ENCODE measurements at regions not wholly inside any gene's neighbourhood (a gene's known extent, or its start where the extent isn't known, plus 50 kb on each side); places are given as distances from the start of the nearest gene placed in this dataset.

DNA sequence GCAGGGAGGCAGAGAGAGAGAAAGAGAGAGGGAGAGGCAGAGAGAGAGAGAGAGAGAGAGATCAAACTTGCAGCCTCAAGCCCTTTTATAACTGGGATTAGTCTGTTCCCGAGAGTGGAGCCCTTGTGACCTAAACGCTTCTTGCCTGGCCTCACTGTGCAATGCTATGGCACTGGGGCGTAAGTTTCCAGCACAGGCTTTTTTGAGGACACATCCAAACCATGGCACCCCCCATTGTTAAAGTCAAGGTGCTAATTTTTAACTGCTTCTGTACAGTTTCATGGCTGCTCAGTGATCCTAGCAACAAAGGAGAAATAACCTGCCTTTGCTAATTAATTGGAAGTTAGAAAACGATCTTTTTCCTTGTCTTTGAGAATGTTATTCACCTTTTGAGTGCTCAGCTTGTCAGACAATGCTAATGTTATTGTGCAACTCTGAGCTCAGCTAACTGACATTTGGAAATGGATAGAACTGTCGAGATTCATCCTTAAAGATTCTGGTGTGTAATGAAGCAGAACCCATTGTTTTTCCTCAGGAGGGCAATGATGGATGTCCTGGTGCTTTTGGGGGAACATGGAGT lies 268.4 kb downstream of the GLRX3 start:
- TF ChIP-seq, protein P1, sequence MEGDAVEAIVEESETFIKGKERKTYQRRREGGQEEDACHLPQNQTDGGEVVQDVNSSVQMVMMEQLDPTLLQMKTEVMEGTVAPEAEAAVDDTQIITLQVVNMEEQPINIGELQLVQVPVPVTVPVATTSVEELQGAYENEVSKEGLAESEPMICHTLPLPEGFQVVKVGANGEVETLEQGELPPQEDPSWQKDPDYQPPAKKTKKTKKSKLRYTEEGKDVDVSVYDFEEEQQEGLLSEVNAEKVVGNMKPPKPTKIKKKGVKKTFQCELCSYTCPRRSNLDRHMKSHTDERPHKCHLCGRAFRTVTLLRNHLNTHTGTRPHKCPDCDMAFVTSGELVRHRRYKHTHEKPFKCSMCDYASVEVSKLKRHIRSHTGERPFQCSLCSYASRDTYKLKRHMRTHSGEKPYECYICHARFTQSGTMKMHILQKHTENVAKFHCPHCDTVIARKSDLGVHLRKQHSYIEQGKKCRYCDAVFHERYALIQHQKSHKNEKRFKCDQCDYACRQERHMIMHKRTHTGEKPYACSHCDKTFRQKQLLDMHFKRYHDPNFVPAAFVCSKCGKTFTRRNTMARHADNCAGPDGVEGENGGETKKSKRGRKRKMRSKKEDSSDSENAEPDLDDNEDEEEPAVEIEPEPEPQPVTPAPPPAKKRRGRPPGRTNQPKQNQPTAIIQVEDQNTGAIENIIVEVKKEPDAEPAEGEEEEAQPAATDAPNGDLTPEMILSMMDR (IDR thresholded peaks at IDR 0.05; ENCODE audit: insufficient read depth, low read depth, low read length, missing control alignments): no peak
- DNase-seq (ENCODE audit: low read depth): no peak
- no peak overlapping the region for H3K4me3 ChIP-seq (ENCODE audit: low read length)

GRCh38 chr10:130407052-130407451 lies 270.9 kb downstream of the GLRX3 start:
- DNase-seq (ENCODE audit: low read depth): no peak
- TF ChIP-seq, protein P1 (IDR thresholded peaks at IDR 0.05; ENCODE audit: insufficient read depth, low read depth, low read length, missing control alignments): no peak
- H3K4me3 ChIP-seq (ENCODE audit: low read length): no peak overlapping the region

GRCh38 chr10:130409331-130409730 lies 273.1 kb downstream of the GLRX3 start:
- no peak for DNase-seq (ENCODE audit: low read depth)
- TF ChIP-seq, protein P1 (IDR thresholded peaks at IDR 0.05; ENCODE audit: insufficient read depth, low read depth, low read length, missing control alignments): no peak
- no peak overlapping the region for H3K4me3 ChIP-seq (ENCODE audit: low read length)

- no peak for DNase-seq (ENCODE audit: low read depth)
- TF ChIP-seq, protein P1 (IDR thresholded peaks at IDR 0.05; ENCODE audit: insufficient read depth, low read depth, low read length, missing control alignments): no peak
- H3K4me3 ChIP-seq (ENCODE audit: low read length): no peak overlapping the region
Observed at GRCh38 chr10:130409931-130410330, 273.7 kb downstream of the GLRX3 start.

DNA sequence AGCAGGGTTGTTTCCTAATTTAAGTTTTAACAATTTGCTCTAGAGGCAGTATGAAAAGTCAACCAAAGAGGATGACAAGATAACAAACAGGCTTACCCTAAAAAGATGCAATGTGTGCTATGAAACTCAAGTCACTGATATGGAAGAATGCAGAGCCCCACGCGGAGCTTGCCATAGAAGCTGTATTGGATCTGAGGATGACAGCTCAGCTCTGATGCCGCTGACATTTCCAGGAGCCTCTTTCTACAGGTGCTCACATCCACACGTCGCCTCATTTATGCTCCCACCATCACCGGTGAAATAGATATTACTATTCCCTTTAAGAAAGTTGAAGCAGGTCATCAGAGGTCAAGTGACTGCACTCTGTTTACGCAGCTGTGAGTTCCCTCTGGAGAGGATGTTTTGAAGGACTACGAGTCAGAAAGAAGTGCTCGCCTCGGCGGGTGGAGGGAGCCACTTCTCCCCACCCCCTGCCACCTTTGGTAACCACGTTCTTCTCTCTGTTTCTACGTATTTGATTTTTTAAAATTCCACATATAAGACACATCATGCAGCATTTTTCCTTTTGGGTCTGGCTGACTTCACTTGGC lies 275.4 kb downstream of the GLRX3 start:
- no peak overlapping the region for H3K4me3 ChIP-seq (ENCODE audit: low read length)
- TF ChIP-seq, protein P1 (IDR thresholded peaks at IDR 0.05; ENCODE audit: insufficient read depth, low read depth, low read length, missing control alignments): no peak
- no peak for DNase-seq (ENCODE audit: low read depth)

- TF ChIP-seq, protein P1 (IDR thresholded peaks at IDR 0.05; ENCODE audit: insufficient read depth, low read depth, low read length, missing control alignments): no peak
- no peak overlapping the region for H3K4me3 ChIP-seq (ENCODE audit: low read length)
- DNase-seq (ENCODE audit: low read depth): no peak
Observed at GRCh38 chr10:130412317-130412716, 276.1 kb downstream of the GLRX3 start.

Data from epithelial cell of esophagus (primary cell).